Activated B cell treated with CpG ODN at 0.5 μM for 24 hours (primary cell): ENCODE measurements at regions not wholly inside any gene's neighbourhood (a gene's known extent, or its start where the extent isn't known, plus 50 kb on each side); places are given as distances from the start of the nearest gene placed in this dataset.
"Not testable (repeated sequence)": the region's sequence is repeated elsewhere in the genome, so short reads cannot be mapped to it uniquely, and the experiment has no call there.

ENCODE experiments used
- ATAC-seq: fragments of 200-7000 bp; cut with Tn5 transposase; one replicate; pipeline ENCODE4 v1.10.0; 2021; ENCODE audit warnings: low read depth, mild to moderate bottlenecking, moderate library complexity
- CTCF ChIA-PET: fragments of 350-600 bp; sonication (Branson Sonifier 250); formaldehyde crosslinking; loops from one replicate; lab custom pipeline; 2021; ENCODE audit warnings: antibody characterized with exemption; lab: Charles Lee
- POLR2A ChIA-PET: fragments of 350-600 bp; sonication (Branson Sonifier 250); formaldehyde crosslinking; loops from one replicate; lab custom pipeline; 2021; ENCODE audit warnings: antibody characterized with exemption; lab: Charles Lee
- DNase-seq: peaks from one replicate; pipeline ENCODE4 v3.0.0; 2022
- H3K27ac Mint-ChIP-seq: one replicate; pipeline ENCODE4 v1.8.0; 2020; ENCODE audit warnings: mixed read lengths
- H3K27me3 Mint-ChIP-seq: one replicate; pipeline ENCODE4 v1.8.0; 2021; ENCODE audit warnings: mixed read lengths
- H3K36me3 Mint-ChIP-seq: one replicate; pipeline ENCODE4 v1.8.0; 2021; ENCODE audit warnings: low read depth, mixed read lengths
- H3K4me1 Mint-ChIP-seq: one replicate; pipeline ENCODE4 v1.8.0; 2021; ENCODE audit warnings: mixed read lengths
- H3K4me3 Mint-ChIP-seq: one replicate; pipeline ENCODE4 v1.8.0; 2020; ENCODE audit warnings: mild to moderate bottlenecking, mixed read lengths
- H3K9me3 Mint-ChIP-seq: one replicate; pipeline ENCODE4 v1.8.0; 2020; ENCODE audit warnings: mixed read lengths
- intact Hi-C: fragments of 100-400 bp; cut with micrococcal nuclease; formaldehyde crosslinking; loops from one replicate; pipeline ENCODE4 v1.15.1; 2024
- TF ChIP-seq, protein P1 (sequence below): fragments of 200-600 bp; IDR thresholded peaks from one replicate; pipeline ENCODE4 v1.8.0; 2022; ENCODE audit warnings: antibody characterized with exemption, mild to moderate bottlenecking

DNA sequence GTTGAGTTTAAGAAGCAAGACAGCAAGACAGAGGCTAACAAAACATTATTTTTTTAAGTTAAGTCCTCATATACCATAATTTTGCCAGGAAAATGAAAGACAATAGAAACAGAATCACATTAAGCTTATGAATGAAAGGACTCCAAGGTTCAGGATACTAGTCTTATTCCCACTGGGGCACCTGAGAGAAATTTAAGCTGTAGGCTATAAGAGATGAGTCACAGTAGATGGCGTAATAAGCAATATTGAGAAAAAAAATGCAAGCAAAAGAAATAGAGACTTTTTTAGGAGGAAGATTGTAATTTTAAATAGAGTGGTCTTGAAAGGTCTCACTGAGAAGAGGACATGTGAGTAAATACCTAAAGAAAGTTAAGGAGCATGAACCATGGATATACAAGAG, 57.1 kb upstream of the KIF2B start:
- Mint-ChIP-seq H3K9me3 (peaks cover 12% of the 10 kb centered on the region), H3K36me3 (no peaks in the 10 kb centered on the region), H3K4me1 (no peaks in the 10 kb centered on the region), H3K27ac (no peak overlapping the region), H3K4me3 (no peak overlapping the region), H3K27me3 (no peaks in the 10 kb centered on the region)
- intact Hi-C loops, result no loop called here
- TF ChIP-seq, protein P1, sequence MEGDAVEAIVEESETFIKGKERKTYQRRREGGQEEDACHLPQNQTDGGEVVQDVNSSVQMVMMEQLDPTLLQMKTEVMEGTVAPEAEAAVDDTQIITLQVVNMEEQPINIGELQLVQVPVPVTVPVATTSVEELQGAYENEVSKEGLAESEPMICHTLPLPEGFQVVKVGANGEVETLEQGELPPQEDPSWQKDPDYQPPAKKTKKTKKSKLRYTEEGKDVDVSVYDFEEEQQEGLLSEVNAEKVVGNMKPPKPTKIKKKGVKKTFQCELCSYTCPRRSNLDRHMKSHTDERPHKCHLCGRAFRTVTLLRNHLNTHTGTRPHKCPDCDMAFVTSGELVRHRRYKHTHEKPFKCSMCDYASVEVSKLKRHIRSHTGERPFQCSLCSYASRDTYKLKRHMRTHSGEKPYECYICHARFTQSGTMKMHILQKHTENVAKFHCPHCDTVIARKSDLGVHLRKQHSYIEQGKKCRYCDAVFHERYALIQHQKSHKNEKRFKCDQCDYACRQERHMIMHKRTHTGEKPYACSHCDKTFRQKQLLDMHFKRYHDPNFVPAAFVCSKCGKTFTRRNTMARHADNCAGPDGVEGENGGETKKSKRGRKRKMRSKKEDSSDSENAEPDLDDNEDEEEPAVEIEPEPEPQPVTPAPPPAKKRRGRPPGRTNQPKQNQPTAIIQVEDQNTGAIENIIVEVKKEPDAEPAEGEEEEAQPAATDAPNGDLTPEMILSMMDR, result no peak
- POLR2A ChIA-PET, result no interaction called here
- no peak for DNase-seq
- no peak for ATAC-seq
- CTCF ChIA-PET, result no interaction called here

DNA sequence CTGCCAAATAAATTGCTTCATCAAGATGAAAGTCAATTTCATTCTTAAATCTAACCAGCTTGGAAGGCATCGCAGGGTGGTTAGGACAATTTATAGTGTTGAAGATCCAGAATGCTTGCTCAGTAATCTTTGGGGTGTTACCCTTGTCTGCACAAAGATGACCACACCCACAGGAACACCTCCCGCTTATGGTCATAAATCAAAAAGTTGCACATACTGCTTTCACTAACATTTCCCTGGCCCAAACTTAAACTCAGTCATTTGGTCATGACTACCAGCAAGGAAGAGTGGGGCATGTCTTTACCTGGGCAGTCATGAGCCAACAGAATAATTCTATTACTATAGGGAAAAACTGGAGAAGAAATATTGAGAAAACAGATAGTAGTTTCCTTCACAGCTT, 57.6 kb upstream of the KIF2B start:
- H3K4me3 Mint-ChIP-seq, result no peak overlapping the region
- no peaks in the 10 kb centered on the region for H3K4me1 Mint-ChIP-seq
- intact Hi-C loops, result no loop called here
- DNase-seq (no peak), ATAC-seq (no peak)
- no peaks in the 10 kb centered on the region for H3K27me3 Mint-ChIP-seq
- ChIA-PET POLR2A (no interaction called here), CTCF (no interaction called here)
- no peak overlapping the region for H3K27ac Mint-ChIP-seq
- H3K36me3 Mint-ChIP-seq, result no peaks in the 10 kb centered on the region
- H3K9me3 Mint-ChIP-seq, result peaks cover 12% of the 10 kb centered on the region
- TF ChIP-seq, protein P1, result no peak

DNA sequence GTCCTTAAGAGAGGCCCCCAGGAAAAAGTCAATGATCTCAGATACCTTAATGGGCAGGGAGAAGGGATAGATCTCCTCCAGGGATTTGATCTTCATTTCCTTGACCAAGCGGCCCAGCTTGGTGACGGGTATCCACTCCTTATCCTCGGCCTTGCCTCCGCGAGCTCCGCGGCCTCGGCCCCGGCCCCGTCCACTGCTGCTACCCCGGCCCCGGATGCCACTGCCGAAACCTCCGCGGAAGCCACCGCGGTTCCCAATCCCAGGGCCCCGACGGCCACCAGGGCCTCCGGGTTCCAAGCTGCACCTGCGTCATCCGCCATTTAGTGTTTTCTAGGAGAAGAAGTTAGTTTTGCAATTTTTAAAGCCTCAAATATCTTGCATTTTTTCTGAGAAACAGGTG, 65.2 kb upstream of the KIF2B start:
- DNase-seq (no peak), ATAC-seq (no peak)
- Mint-ChIP-seq H3K27me3 (no peaks in the 10 kb centered on the region), H3K4me3 (no peak overlapping the region), H3K9me3 (peaks cover 2% of the 10 kb centered on the region), H3K4me1 (no peaks in the 10 kb centered on the region), H3K36me3 (no peaks in the 10 kb centered on the region), H3K27ac (no peak overlapping the region)
- POLR2A ChIA-PET, result no interaction called here
- TF ChIP-seq, protein P1, result no peak
- intact Hi-C loops, result no loop called here
- CTCF ChIA-PET, result no interaction called here

DNA sequence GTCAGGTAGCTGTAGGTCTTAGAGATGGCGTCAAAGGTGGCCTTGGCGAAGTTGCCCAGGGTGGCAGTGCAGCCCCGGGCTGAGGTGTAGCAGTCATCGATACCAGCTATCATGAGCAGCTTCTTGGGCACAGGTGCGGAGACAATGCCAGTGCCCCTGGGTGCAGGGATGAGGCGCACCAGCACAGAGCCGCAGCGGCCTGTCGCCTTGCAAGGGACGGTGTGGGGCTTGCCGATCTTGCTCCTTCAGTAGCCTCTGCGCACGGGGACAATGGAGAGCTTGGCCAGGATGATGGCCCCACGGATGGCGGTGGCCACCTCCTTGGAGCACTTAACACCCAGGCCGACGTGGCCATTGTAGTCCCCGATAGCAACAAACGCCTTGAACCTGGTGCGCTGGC, 65.6 kb upstream of the KIF2B start:
- H3K27me3 Mint-ChIP-seq, H3K4me1 Mint-ChIP-seq, CTCF ChIA-PET, ATAC-seq, H3K27ac Mint-ChIP-seq, POLR2A ChIA-PET, intact Hi-C loops, H3K4me3 Mint-ChIP-seq, H3K36me3 Mint-ChIP-seq, H3K9me3 Mint-ChIP-seq, DNase-seq: not testable (repeated sequence)

DNA sequence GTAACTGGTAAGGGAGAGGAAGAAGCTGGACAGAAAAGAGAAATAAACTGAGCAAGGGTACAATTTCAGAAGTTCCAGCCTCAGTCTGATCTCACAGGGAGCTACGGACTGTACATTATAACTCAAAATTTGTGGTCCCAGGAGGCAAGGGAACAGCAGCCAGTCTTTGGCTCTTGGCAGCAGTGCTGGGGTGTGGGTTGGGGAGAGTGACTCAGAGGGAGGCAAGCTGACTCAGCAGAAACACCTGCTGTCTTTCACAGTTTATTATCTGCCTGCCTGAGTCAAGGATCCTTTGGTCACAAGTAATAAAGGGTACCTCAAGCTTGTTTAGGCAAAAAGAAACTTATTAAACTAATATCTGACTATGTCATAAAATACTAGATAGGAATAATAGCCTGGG, 73.5 kb upstream of the KIF2B start:
- Mint-ChIP-seq H3K27ac (no peak overlapping the region), H3K4me3 (no peak overlapping the region), H3K4me1 (no peaks in the 10 kb centered on the region), H3K9me3 (peaks cover 7% of the 10 kb centered on the region), H3K36me3 (no peaks in the 10 kb centered on the region), H3K27me3 (no peaks in the 10 kb centered on the region)
- intact Hi-C loops, result no loop called here
- no peak for DNase-seq
- TF ChIP-seq, protein P1, result no peak
- no peak for ATAC-seq
- ChIA-PET CTCF (no interaction called here), POLR2A (no interaction called here)

DNA sequence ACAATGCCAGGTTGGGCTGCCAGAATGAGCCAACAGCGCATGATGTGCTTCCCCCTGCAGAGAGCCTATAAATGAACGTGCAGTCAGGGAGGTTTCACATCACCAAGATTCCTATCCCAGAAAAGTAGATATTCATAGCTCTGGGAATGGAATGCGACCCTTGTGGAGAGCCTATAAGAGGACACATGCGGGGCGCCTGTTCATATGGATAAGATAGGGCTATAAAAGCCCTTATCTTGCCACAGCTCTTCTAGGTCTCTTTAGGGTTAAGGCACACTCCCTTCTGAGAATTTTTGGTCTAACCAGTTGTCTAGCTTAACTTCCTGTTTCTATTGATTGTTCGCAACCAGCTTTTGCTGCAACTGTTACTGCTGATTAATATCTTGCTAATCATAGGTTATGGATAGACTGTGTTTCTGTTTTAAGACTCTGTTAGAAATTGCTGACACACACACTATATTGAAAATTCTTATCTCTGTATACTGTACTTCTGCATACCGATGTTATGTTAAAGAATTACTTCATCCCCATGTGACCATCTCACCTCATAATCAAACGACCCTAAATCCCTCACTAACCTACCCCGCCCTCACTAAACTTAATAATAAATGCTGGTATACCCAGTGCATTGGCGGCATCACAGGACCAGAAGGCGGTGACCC, 74.4 kb upstream of the KIF2B start:
- H3K36me3 Mint-ChIP-seq, DNase-seq, CTCF ChIA-PET, H3K4me1 Mint-ChIP-seq, H3K4me3 Mint-ChIP-seq, H3K9me3 Mint-ChIP-seq, POLR2A ChIA-PET, H3K27ac Mint-ChIP-seq, ATAC-seq, H3K27me3 Mint-ChIP-seq, intact Hi-C loops: not testable (repeated sequence)
